ENCODE measurements at regions not wholly inside any gene's neighbourhood (a gene's known extent, or its start where the extent isn't known, plus 50 kb on each side); places are given as distances from the start of the nearest gene placed in this dataset.

- Histone ChIP-seq H3K36me3 (ENCODE audit: insufficient read depth, low read length) (no peaks in the 10 kb centered on the region), H3K9me3 (ENCODE audit: low read length) (no peaks in the 10 kb centered on the region), H3K27ac (ENCODE audit: low read depth, low read length) (no peak overlapping the region), H3K9ac (ENCODE audit: low read length) (no peak overlapping the region), H3K4me1 (ENCODE audit: insufficient read depth, low read length) (no peaks in the 10 kb centered on the region), H3K27me3 (ENCODE audit: control insufficient read depth in 1 of 2, insufficient read depth in 2 of 2, low read length in 2 of 2) (peaks cover 0 to 3% of the 10 kb centered on the region in 2 donors), H3K4me3 (ENCODE audit: low read depth in 1 of 2, low read length in 2 of 2) (no peak overlapping the region)
Measured at GRCh38 chr19:33953023-33953422, 156.4 kb downstream of the KCTD15 start.

- H3K4me1 ChIP-seq (ENCODE audit: insufficient read depth, low read length): no peaks in the 10 kb centered on the region
- no peak overlapping the region for H3K9ac ChIP-seq (ENCODE audit: low read length)
- peaks cover 0 to 3% of the 10 kb centered on the region in 2 donors for H3K27me3 ChIP-seq (ENCODE audit: control insufficient read depth in 1 of 2, insufficient read depth in 2 of 2, low read length in 2 of 2)
- H3K9me3 ChIP-seq (ENCODE audit: low read length): no peaks in the 10 kb centered on the region
- H3K27ac ChIP-seq (ENCODE audit: low read depth, low read length): no peak overlapping the region
- no peaks in the 10 kb centered on the region for H3K36me3 ChIP-seq (ENCODE audit: insufficient read depth, low read length)
- no peak overlapping the region for H3K4me3 ChIP-seq (ENCODE audit: low read depth in 1 of 2, low read length in 2 of 2)
Measured at GRCh38 chr19:33953592-33953991, 156.9 kb downstream of the KCTD15 start.

- Histone ChIP-seq H3K9ac (ENCODE audit: low read length) (no peak overlapping the region), H3K36me3 (ENCODE audit: insufficient read depth, low read length) (no peaks in the 10 kb centered on the region), H3K4me3 (ENCODE audit: low read depth in 1 of 2, low read length in 2 of 2) (no peak overlapping the region), H3K27ac (ENCODE audit: low read depth, low read length) (no peak overlapping the region), H3K27me3 (ENCODE audit: control insufficient read depth in 1 of 2, insufficient read depth in 2 of 2, low read length in 2 of 2) (peaks cover 0 to 3% of the 10 kb centered on the region in 2 donors), H3K9me3 (ENCODE audit: low read length) (no peaks in the 10 kb centered on the region), H3K4me1 (ENCODE audit: insufficient read depth, low read length) (no peaks in the 10 kb centered on the region)
Measured at GRCh38 chr19:33954686-33955085, 158.0 kb downstream of the KCTD15 start.

- Histone ChIP-seq H3K4me1 (ENCODE audit: insufficient read depth, low read length) (no peaks in the 10 kb centered on the region), H3K27me3 (ENCODE audit: control insufficient read depth in 1 of 2, insufficient read depth in 2 of 2, low read length in 2 of 2) (peaks cover 0 to 3% of the 10 kb centered on the region in 2 donors), H3K9ac (ENCODE audit: low read length) (no peak overlapping the region), H3K27ac (ENCODE audit: low read depth, low read length) (no peak overlapping the region), H3K4me3 (ENCODE audit: low read depth in 1 of 2, low read length in 2 of 2) (no peak overlapping the region), H3K9me3 (ENCODE audit: low read length) (no peaks in the 10 kb centered on the region), H3K36me3 (ENCODE audit: insufficient read depth, low read length) (no peaks in the 10 kb centered on the region)
Measured at GRCh38 chr19:33956941-33957340, 160.3 kb downstream of the KCTD15 start.

- no peak overlapping the region for H3K27ac ChIP-seq (ENCODE audit: low read depth, low read length)
- H3K36me3 ChIP-seq (ENCODE audit: insufficient read depth, low read length): no peaks in the 10 kb centered on the region
- no peak overlapping the region for H3K4me3 ChIP-seq (ENCODE audit: low read depth in 1 of 2, low read length in 2 of 2)
- H3K4me1 ChIP-seq (ENCODE audit: insufficient read depth, low read length): no peaks in the 10 kb centered on the region
- H3K9ac ChIP-seq (ENCODE audit: low read length): no peak overlapping the region
- H3K9me3 ChIP-seq (ENCODE audit: low read length): no peaks in the 10 kb centered on the region
- peaks cover 0 to 3% of the 10 kb centered on the region in 2 donors for H3K27me3 ChIP-seq (ENCODE audit: control insufficient read depth in 1 of 2, insufficient read depth in 2 of 2, low read length in 2 of 2)
Measured at GRCh38 chr19:33957804-33958203, 161.1 kb downstream of the KCTD15 start.

- no peaks in the 10 kb centered on the region for H3K36me3 ChIP-seq (ENCODE audit: insufficient read depth, low read length)
- H3K9ac ChIP-seq (ENCODE audit: low read length): no peak overlapping the region
- no peaks in the 10 kb centered on the region for H3K9me3 ChIP-seq (ENCODE audit: low read length)
- no peaks in the 10 kb centered on the region for H3K27me3 ChIP-seq (ENCODE audit: control insufficient read depth in 1 of 2, insufficient read depth in 2 of 2, low read length in 2 of 2)
- no peak overlapping the region for H3K27ac ChIP-seq (ENCODE audit: low read depth, low read length)
- no peak overlapping the region for H3K4me3 ChIP-seq (ENCODE audit: low read depth in 1 of 2, low read length in 2 of 2)
- H3K4me1 ChIP-seq (ENCODE audit: insufficient read depth, low read length): no peaks in the 10 kb centered on the region
Measured at GRCh38 chr19:33960566-33960965, 163.9 kb downstream of the KCTD15 start.

GRCh38 chr19:33962161-33962560 is 165.5 kb downstream of the KCTD15 start:
- Histone ChIP-seq H3K27ac (ENCODE audit: low read depth, low read length) (no peak overlapping the region), H3K36me3 (ENCODE audit: insufficient read depth, low read length) (no peaks in the 10 kb centered on the region), H3K9ac (ENCODE audit: low read length) (no peak overlapping the region), H3K27me3 (ENCODE audit: control insufficient read depth in 1 of 2, insufficient read depth in 2 of 2, low read length in 2 of 2) (no peaks in the 10 kb centered on the region), H3K4me3 (ENCODE audit: low read depth in 1 of 2, low read length in 2 of 2) (no peak overlapping the region), H3K4me1 (ENCODE audit: insufficient read depth, low read length) (no peaks in the 10 kb centered on the region), H3K9me3 (ENCODE audit: low read length) (no peaks in the 10 kb centered on the region)

GRCh38 chr19:33963514-33963913 is 166.8 kb downstream of the KCTD15 start:
- no peaks in the 10 kb centered on the region for H3K9me3 ChIP-seq (ENCODE audit: low read length)
- no peak overlapping the region for H3K9ac ChIP-seq (ENCODE audit: low read length)
- H3K27me3 ChIP-seq (ENCODE audit: control insufficient read depth in 1 of 2, insufficient read depth in 2 of 2, low read length in 2 of 2): no peaks in the 10 kb centered on the region
- no peak overlapping the region for H3K27ac ChIP-seq (ENCODE audit: low read depth, low read length)
- H3K4me3 ChIP-seq (ENCODE audit: low read depth in 1 of 2, low read length in 2 of 2): no peak overlapping the region
- no peaks in the 10 kb centered on the region for H3K36me3 ChIP-seq (ENCODE audit: insufficient read depth, low read length)
- H3K4me1 ChIP-seq (ENCODE audit: insufficient read depth, low read length): no peaks in the 10 kb centered on the region

- Histone ChIP-seq H3K4me1 (ENCODE audit: insufficient read depth, low read length) (no peaks in the 10 kb centered on the region), H3K9me3 (ENCODE audit: low read length) (no peaks in the 10 kb centered on the region), H3K27me3 (ENCODE audit: control insufficient read depth in 1 of 2, insufficient read depth in 2 of 2, low read length in 2 of 2) (no peaks in the 10 kb centered on the region), H3K4me3 (ENCODE audit: low read depth in 1 of 2, low read length in 2 of 2) (no peak overlapping the region), H3K9ac (ENCODE audit: low read length) (no peak overlapping the region), H3K36me3 (ENCODE audit: insufficient read depth, low read length) (no peaks in the 10 kb centered on the region), H3K27ac (ENCODE audit: low read depth, low read length) (no peak overlapping the region)
Measured at GRCh38 chr19:33971073-33971472, 174.4 kb downstream of the KCTD15 start.

GRCh38 chr19:33977756-33978685 is 181.4 kb downstream of the KCTD15 start:
- Histone ChIP-seq H3K4me3 (ENCODE audit: low read depth in 1 of 2, low read length in 2 of 2) (no peak overlapping the region), H3K4me1 (ENCODE audit: insufficient read depth, low read length) (no peaks in the 10 kb centered on the region), H3K9ac (ENCODE audit: low read length) (no peak overlapping the region), H3K9me3 (ENCODE audit: low read length) (no peaks in the 10 kb centered on the region), H3K36me3 (ENCODE audit: insufficient read depth, low read length) (no peaks in the 10 kb centered on the region), H3K27me3 (ENCODE audit: control insufficient read depth in 1 of 2, insufficient read depth in 2 of 2, low read length in 2 of 2) (no peaks in the 10 kb centered on the region), H3K27ac (ENCODE audit: low read depth, low read length) (no peak overlapping the region)

GRCh38 chr19:33982706-33983105 is 186.0 kb downstream of the KCTD15 start:
- H3K4me1 ChIP-seq (ENCODE audit: insufficient read depth, low read length): no peaks in the 10 kb centered on the region
- no peaks in the 10 kb centered on the region for H3K9me3 ChIP-seq (ENCODE audit: low read length)
- no peaks in the 10 kb centered on the region for H3K27me3 ChIP-seq (ENCODE audit: control insufficient read depth in 1 of 2, insufficient read depth in 2 of 2, low read length in 2 of 2)
- H3K27ac ChIP-seq (ENCODE audit: low read depth, low read length): no peak overlapping the region
- H3K9ac ChIP-seq (ENCODE audit: low read length): no peak overlapping the region
- H3K36me3 ChIP-seq (ENCODE audit: insufficient read depth, low read length): no peaks in the 10 kb centered on the region
- no peak overlapping the region for H3K4me3 ChIP-seq (ENCODE audit: low read depth in 1 of 2, low read length in 2 of 2)

GRCh38 chr19:33988601-33989000 is 183.7 kb upstream of the LSM14A start:
- no peak overlapping the region for H3K4me3 ChIP-seq (ENCODE audit: low read depth in 1 of 2, low read length in 2 of 2)
- no peak overlapping the region for H3K27ac ChIP-seq (ENCODE audit: low read depth, low read length)
- no peak overlapping the region for H3K9ac ChIP-seq (ENCODE audit: low read length)
- H3K36me3 ChIP-seq (ENCODE audit: insufficient read depth, low read length): no peaks in the 10 kb centered on the region
- no peaks in the 10 kb centered on the region for H3K27me3 ChIP-seq (ENCODE audit: control insufficient read depth in 1 of 2, insufficient read depth in 2 of 2, low read length in 2 of 2)
- no peaks in the 10 kb centered on the region for H3K4me1 ChIP-seq (ENCODE audit: insufficient read depth, low read length)
- H3K9me3 ChIP-seq (ENCODE audit: low read length): no peaks in the 10 kb centered on the region

Measured in muscle layer of colon (tissue), 2 donors.